GM12865 (cell line): ENCODE measurements at regions not wholly inside any gene's neighbourhood (a gene's known extent, or its start where the extent isn't known, plus 50 kb on each side); places are given as distances from the start of the nearest gene placed in this dataset.

ENCODE experiments used
- DNase-seq: peaks from one replicate; pipeline ENCODE4 v3.0.0; 2010; ENCODE audit warnings: low read depth
- H3K4me3 ChIP-seq: 2 replicates; pipeline ENCODE4 v1.5.1; 2011; ENCODE audit warnings: mild to moderate bottlenecking, low read depth, low read length, control low read depth
- TF ChIP-seq, protein P1 (sequence below): IDR thresholded peaks from 2 replicates; pipeline ENCODE4 v1.5.1; 2011; ENCODE audit warnings: low read length, control low read depth, low read depth, inconsistent platforms; ENCODE audit not compliant: insufficient read depth; ENCODE audit errors: missing control alignments

DNA sequence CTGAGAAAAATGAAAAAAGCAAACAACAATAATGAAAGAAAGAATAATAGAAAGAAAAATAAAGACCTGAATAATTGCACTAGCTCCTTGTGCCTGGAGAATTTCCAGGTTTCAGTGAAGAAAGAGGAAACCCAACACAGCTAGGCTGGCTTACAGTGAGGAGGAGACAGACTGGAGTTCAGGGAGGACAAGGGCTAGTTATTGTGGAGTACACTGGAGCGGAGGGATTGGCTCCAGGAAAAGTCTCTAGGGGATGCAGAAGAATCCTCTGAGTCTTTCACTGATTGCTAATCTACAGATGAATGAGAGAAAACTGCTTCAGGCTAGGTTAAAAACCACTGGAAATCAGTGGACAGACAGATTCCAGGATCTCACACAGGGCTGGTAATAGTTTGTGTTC lies 163.6 kb upstream of the RBMS1 start:
- TF ChIP-seq, protein P1, sequence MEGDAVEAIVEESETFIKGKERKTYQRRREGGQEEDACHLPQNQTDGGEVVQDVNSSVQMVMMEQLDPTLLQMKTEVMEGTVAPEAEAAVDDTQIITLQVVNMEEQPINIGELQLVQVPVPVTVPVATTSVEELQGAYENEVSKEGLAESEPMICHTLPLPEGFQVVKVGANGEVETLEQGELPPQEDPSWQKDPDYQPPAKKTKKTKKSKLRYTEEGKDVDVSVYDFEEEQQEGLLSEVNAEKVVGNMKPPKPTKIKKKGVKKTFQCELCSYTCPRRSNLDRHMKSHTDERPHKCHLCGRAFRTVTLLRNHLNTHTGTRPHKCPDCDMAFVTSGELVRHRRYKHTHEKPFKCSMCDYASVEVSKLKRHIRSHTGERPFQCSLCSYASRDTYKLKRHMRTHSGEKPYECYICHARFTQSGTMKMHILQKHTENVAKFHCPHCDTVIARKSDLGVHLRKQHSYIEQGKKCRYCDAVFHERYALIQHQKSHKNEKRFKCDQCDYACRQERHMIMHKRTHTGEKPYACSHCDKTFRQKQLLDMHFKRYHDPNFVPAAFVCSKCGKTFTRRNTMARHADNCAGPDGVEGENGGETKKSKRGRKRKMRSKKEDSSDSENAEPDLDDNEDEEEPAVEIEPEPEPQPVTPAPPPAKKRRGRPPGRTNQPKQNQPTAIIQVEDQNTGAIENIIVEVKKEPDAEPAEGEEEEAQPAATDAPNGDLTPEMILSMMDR: no peak
- DNase-seq: no peak
- no peak overlapping the region for H3K4me3 ChIP-seq

GRCh38 chr2:160658851-160659250 lies 165.2 kb upstream of the RBMS1 start:
- H3K4me3 ChIP-seq: no peak overlapping the region
- TF ChIP-seq, protein P1: no peak

GRCh38 chr2:160660741-160661140 lies 167.1 kb upstream of the RBMS1 start:
- TF ChIP-seq, protein P1: no peak
- no peak overlapping the region for H3K4me3 ChIP-seq
- DNase-seq: no peak

More at GRCh38 chr2:160658851-160659250, 165.2 kb upstream of the RBMS1 start:
- no peak for DNase-seq

- TF ChIP-seq, protein P1: no peak
- H3K4me3 ChIP-seq: no peak overlapping the region
- DNase-seq: no peak
These were observed 171.1 kb upstream of the RBMS1 start for GRCh38 chr2:160664603-160665140.

DNA sequence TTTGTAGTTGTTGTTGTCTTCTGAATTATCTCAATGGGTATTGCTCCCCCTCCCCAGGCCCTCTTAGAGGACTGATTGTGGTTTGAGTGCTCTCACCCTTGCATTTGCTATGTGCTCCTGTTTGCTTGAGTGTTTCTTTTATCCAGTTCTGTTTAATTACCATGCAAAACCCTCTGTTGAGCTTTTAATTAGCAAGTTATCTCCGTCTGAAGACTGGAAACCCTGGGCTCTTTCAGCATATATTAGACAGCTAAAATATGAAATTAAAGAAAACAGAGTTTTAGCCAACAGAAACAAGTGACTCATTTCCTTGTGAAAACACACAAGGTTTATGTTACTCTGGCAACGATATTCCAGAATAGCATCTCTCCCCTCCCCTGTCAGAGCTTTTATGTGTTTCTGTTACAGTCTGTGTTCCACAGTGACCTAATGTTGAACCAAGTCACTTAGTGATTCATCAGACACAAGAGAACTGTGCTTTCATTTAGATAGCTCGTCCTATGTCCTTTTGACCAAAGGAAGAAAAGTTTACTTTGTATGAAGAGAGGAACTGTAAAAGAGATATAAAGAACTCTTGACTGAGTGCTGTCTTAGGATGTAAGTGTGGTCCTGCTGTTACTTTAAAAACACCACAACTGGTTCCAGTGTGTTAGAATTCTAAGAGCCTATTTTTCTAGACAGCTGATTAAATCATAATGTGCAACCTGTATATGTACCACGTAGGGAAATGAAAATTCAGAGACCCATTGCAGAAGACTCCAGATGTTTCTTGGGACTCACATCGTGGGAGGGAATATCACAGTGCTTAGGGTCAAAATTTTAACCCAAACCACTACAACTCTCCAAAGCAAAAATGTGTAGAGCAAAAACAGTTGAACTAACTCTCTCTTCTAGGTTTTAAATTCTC lies 172.8 kb upstream of the RBMS1 start:
- peak; percentile 48 for DNase-seq
- TF ChIP-seq, protein P1: no peak
- no peak overlapping the region for H3K4me3 ChIP-seq

GRCh38 chr2:160667811-160668210 lies 174.2 kb upstream of the RBMS1 start:
- DNase-seq: no peak
- H3K4me3 ChIP-seq: no peak overlapping the region
- TF ChIP-seq, protein P1: no peak

DNA sequence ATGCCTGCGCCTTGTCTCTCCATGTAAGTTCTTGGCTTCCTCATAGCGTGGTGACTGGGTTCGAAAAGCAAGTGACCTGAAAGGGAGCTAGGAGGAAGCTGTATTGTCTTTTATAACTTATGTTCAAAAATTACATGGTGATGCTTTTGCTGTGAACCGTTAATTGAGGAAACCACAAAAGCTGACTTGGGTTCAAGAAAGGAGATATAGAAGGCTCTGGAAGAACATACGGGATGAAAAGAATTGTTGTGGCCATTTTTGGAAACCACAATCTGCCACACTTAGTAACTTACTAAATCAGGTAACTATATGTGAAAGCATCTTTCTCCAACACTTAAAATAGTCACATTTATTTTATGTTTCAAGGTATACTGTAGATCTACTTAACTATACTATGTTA lies 177.0 kb upstream of the RBMS1 start:
- H3K4me3 ChIP-seq: no peak overlapping the region
- TF ChIP-seq, protein P1: no peak
- no peak for DNase-seq
